ENCODE measurements at regions not wholly inside any gene's neighbourhood (a gene's known extent, or its start where the extent isn't known, plus 50 kb on each side); places are given as distances from the start of the nearest gene placed in this dataset.

DNA sequence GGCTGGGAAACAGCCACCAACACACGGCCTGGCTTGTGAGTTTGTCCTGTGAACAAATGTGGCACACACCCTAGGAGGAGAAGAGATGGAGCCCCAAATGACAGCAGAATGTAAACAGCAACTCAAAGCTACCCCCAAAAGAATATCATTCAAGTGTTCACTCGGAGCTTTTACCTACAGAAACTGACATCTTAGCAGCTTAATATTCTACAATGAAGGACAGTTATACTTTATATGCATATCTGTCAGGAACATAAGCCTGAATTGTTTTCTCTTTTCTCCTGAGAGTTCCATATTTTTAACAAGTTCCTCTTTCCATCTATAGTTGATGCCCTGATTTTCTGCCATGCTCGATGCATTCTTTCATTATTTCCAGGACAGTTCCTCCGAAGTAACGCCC, 566.0 kb upstream of the MAP3K7 start:
- TF ChIP-seq POLR2AphosphoS5 (IDR thresholded peaks at IDR 0.05; ENCODE audit: low read depth, low read length) (no peak), POLR2A (IDR thresholded peaks at IDR 0.05; ENCODE audit: low read depth, low read length) (no peak)
